PFSK-1 (cell line): ENCODE measurements at regions not wholly inside any gene's neighbourhood (a gene's known extent, or its start where the extent isn't known, plus 50 kb on each side); places are given as distances from the start of the nearest gene placed in this dataset.

ENCODE experiments used
- POLR2AphosphoS5 ChIP-seq: IDR thresholded peaks from 2 replicates; pipeline ENCODE4 v1.6.1; 2012; ENCODE audit warnings: low read depth, mild to moderate bottlenecking, control low read depth, low read length, moderate library complexity
- SIN3A ChIP-seq: IDR thresholded peaks from 2 replicates; pipeline ENCODE4 v1.6.1; 2012; ENCODE audit warnings: mild to moderate bottlenecking, low read length, moderate library complexity, borderline replicate concordance; ENCODE audit not compliant: insufficient read depth
- TAF1 ChIP-seq: IDR thresholded peaks from 2 replicates; pipeline ENCODE4 v1.6.1; 2012; ENCODE audit warnings: low read length, control low read depth, borderline replicate concordance; ENCODE audit not compliant: insufficient read depth

GRCh38 chr6:105869835-105870440, 216.2 kb upstream of the PRDM1 start:
- TF ChIP-seq POLR2AphosphoS5 (no peak), TAF1 (no peak), SIN3A (no peak)
